ENCODE measurements at regions not wholly inside any gene's neighbourhood (a gene's known extent, or its start where the extent isn't known, plus 50 kb on each side); places are given as distances from the start of the nearest gene placed in this dataset.

- no peak overlapping the region for H3K9ac ChIP-seq (ENCODE audit: low read depth, low read length, poor library complexity, severe bottlenecking)
- no peaks in the 10 kb centered on the region for H3K9me2 ChIP-seq (replicated peaks; ENCODE audit: low read depth, low read length)
- TF ChIP-seq EZH2phosphoT487 (IDR thresholded peaks at IDR 0.05; ENCODE audit: borderline replicate concordance), result no peak
- TF ChIP-seq CTCF (conservative IDR thresholded peaks at IDR 0.05; ENCODE audit: low read length), result no peak
- H3K36me3 ChIP-seq (ENCODE audit: insufficient read depth, low read length), result no peaks in the 10 kb centered on the region
- no peaks in the 10 kb centered on the region for H3K4me1 ChIP-seq (ENCODE audit: insufficient read depth, low read length, poor library complexity, severe bottlenecking)
- no peaks in the 10 kb centered on the region for H4K20me1 ChIP-seq (ENCODE audit: insufficient read depth, low read length, poor library complexity, severe bottlenecking)
- H3K9me3 ChIP-seq (ENCODE audit: insufficient read depth, low read depth, low read length), result no peaks in the 10 kb centered on the region
- H2AFZ ChIP-seq (ENCODE audit: low read length), result no peak overlapping the region
- no peak overlapping the region for H3K4me3 ChIP-seq (ENCODE audit: low read length, poor library complexity, severe bottlenecking)
- no peaks in the 10 kb centered on the region for H3F3A ChIP-seq (ENCODE audit: low read depth)
- H3K27me3 ChIP-seq (ENCODE audit: insufficient read depth, low read length, poor library complexity, severe bottlenecking), result no peaks in the 10 kb centered on the region
- H3K79me2 ChIP-seq (ENCODE audit: insufficient read depth, low read length), result no peaks in the 10 kb centered on the region
- H3K4me2 ChIP-seq (ENCODE audit: low read depth, low read length, poor library complexity, severe bottlenecking), result no peak overlapping the region
Observed at GRCh38 chr14:103257211-103257962, 76.7 kb upstream of the EIF5 start.

GRCh38 chr14:103258211-103258610, 75.8 kb upstream of the EIF5 start:
- Histone ChIP-seq H3K27me3 (ENCODE audit: insufficient read depth, low read length, poor library complexity, severe bottlenecking) (peaks cover under 1% of the 10 kb centered on the region), H3K4me1 (ENCODE audit: insufficient read depth, low read length, poor library complexity, severe bottlenecking) (no peaks in the 10 kb centered on the region), H3K79me2 (ENCODE audit: insufficient read depth, low read length) (no peaks in the 10 kb centered on the region), H3K4me3 (ENCODE audit: low read length, poor library complexity, severe bottlenecking) (no peak overlapping the region), H3K9me2 (replicated peaks; ENCODE audit: low read depth, low read length) (no peaks in the 10 kb centered on the region), H2AFZ (ENCODE audit: low read length) (no peak overlapping the region), H3K36me3 (ENCODE audit: insufficient read depth, low read length) (no peaks in the 10 kb centered on the region), H3K9ac (ENCODE audit: low read depth, low read length, poor library complexity, severe bottlenecking) (no peak overlapping the region), H3K4me2 (ENCODE audit: low read depth, low read length, poor library complexity, severe bottlenecking) (no peak overlapping the region), H3K9me3 (ENCODE audit: insufficient read depth, low read depth, low read length) (no peaks in the 10 kb centered on the region), H4K20me1 (ENCODE audit: insufficient read depth, low read length, poor library complexity, severe bottlenecking) (no peaks in the 10 kb centered on the region), H3F3A (ENCODE audit: low read depth) (no peaks in the 10 kb centered on the region)
- no peak for TF ChIP-seq CTCF (conservative IDR thresholded peaks at IDR 0.05; ENCODE audit: low read length)
- TF ChIP-seq EZH2phosphoT487 (IDR thresholded peaks at IDR 0.05; ENCODE audit: borderline replicate concordance), result no peak

- Histone ChIP-seq H3K36me3 (ENCODE audit: insufficient read depth, low read length) (no peaks in the 10 kb centered on the region), H3K79me2 (ENCODE audit: insufficient read depth, low read length) (no peaks in the 10 kb centered on the region), H2AFZ (ENCODE audit: low read length) (no peak overlapping the region), H3K27me3 (ENCODE audit: insufficient read depth, low read length, poor library complexity, severe bottlenecking) (peaks cover 6% of the 10 kb centered on the region), H3K4me3 (ENCODE audit: low read length, poor library complexity, severe bottlenecking) (no peak overlapping the region), H4K20me1 (ENCODE audit: insufficient read depth, low read length, poor library complexity, severe bottlenecking) (no peaks in the 10 kb centered on the region), H3F3A (ENCODE audit: low read depth) (no peaks in the 10 kb centered on the region), H3K9ac (ENCODE audit: low read depth, low read length, poor library complexity, severe bottlenecking) (no peak overlapping the region), H3K9me2 (replicated peaks; ENCODE audit: low read depth, low read length) (no peaks in the 10 kb centered on the region), H3K4me2 (ENCODE audit: low read depth, low read length, poor library complexity, severe bottlenecking) (no peak overlapping the region), H3K4me1 (ENCODE audit: insufficient read depth, low read length, poor library complexity, severe bottlenecking) (no peaks in the 10 kb centered on the region), H3K9me3 (ENCODE audit: insufficient read depth, low read depth, low read length) (no peaks in the 10 kb centered on the region)
- TF ChIP-seq EZH2phosphoT487 (IDR thresholded peaks at IDR 0.05; ENCODE audit: borderline replicate concordance) (no peak), CTCF (conservative IDR thresholded peaks at IDR 0.05; ENCODE audit: low read length) (no peak)
Observed at GRCh38 chr14:103259184-103259583, 74.9 kb upstream of the EIF5 start.
